CD14-positive monocyte (primary cell): ENCODE measurements at regions not wholly inside any gene's neighbourhood (a gene's known extent, or its start where the extent isn't known, plus 50 kb on each side); places are given as distances from the start of the nearest gene placed in this dataset.

Experiments used
- DNase-seq, 3 donors: peaks; one replicate each; pipeline ENCODE4 v3.0.0-alpha.2; 2011 to 2022
- H2AFZ ChIP-seq: 2 replicates; pipeline ENCODE4 v1.6.0; 2012; ENCODE audit warnings: mild to moderate bottlenecking, low read depth, low read length, inconsistent platforms; ENCODE audit not compliant: insufficient read depth, poor library complexity, severe bottlenecking
- H3K27ac ChIP-seq, 2 donors: 1 replicate in 1 of 2; 2 replicates in 1 of 2; pipeline ENCODE4 v1.5.1; 2012 to 2013; ENCODE audit warnings: low read length in 2 of 2, control low read depth in 1 of 2, inconsistent platforms in 1 of 2, low read depth in 1 of 2, mild to moderate bottlenecking in 1 of 2
- H3K27me3 ChIP-seq, 2 donors: one replicate each; pipeline versions ENCODE4 v1.6.0 to v1.6.1; 2011 to 2013; ENCODE audit warnings: low read length in 2 of 2; ENCODE audit not compliant: control insufficient read depth in 2 of 2, insufficient read depth in 2 of 2
- H3K36me3 ChIP-seq, 2 donors: replicated peaks in 1 of 2; 1 replicate in 1 of 2; 2 replicates in 1 of 2; pipeline versions ENCODE4 v1.5.1 to v1.6.1; 2012 to 2013; ENCODE audit warnings: low read length in 2 of 2, control low read depth in 1 of 2, inconsistent platforms in 1 of 2, mild to moderate bottlenecking in 1 of 2; ENCODE audit not compliant: insufficient read depth in 2 of 2, control insufficient read depth in 1 of 2
- H3K4me1 ChIP-seq, 2 donors: 1 replicate in 1 of 2; 2 replicates in 1 of 2; pipeline versions ENCODE4 v1.5.1 to v1.6.1; 2012 to 2013; ENCODE audit warnings: low read length in 2 of 2, control low read depth in 1 of 2, inconsistent platforms in 1 of 2, mild to moderate bottlenecking in 1 of 2, moderate library complexity in 1 of 2; ENCODE audit not compliant: insufficient read depth in 2 of 2, control insufficient read depth in 1 of 2
- H3K4me2 ChIP-seq: replicated peaks from 2 replicates; pipeline ENCODE3; 2012; ENCODE audit warnings: low read length, moderate library complexity, mild to moderate bottlenecking; ENCODE audit not compliant: poor library complexity, severe bottlenecking; ENCODE audit errors: extremely low read depth
- H3K4me3 ChIP-seq, 3 experiments: fragments of 200-600 bp in 1 of 3; sonication (generic) in 1 of 3; replicated peaks in 1 of 3; 1 replicate in 2 of 3; 2 replicates in 1 of 3; pipeline ENCODE4 v1.5.1; 2011 to 2013; ENCODE audit warnings: low read length in 3 of 3, mild to moderate bottlenecking in 3 of 3, control low read depth in 2 of 3, low read depth in 2 of 3, inconsistent platforms in 1 of 3, moderate library complexity in 1 of 3
- H3K79me2 ChIP-seq: 2 replicates; pipeline ENCODE4 v1.6.0; 2012; ENCODE audit warnings: mild to moderate bottlenecking, control low read depth, inconsistent platforms, low read length, moderate library complexity; ENCODE audit not compliant: insufficient read depth
- H3K9ac ChIP-seq: 2 replicates; pipeline ENCODE4 v1.6.0; 2017; ENCODE audit warnings: low read length, mild to moderate bottlenecking; ENCODE audit not compliant: insufficient read depth, poor library complexity, severe bottlenecking
- H3K9me3 ChIP-seq, 2 donors: replicated peaks in 1 of 2; 1 replicate in 1 of 2; 2 replicates in 1 of 2; pipeline versions ENCODE4 v1.5.1 to v1.6.1; 2012 to 2013; ENCODE audit warnings: low read length in 2 of 2, control low read depth in 1 of 2; ENCODE audit not compliant: control insufficient read depth in 1 of 2, insufficient read depth in 1 of 2
- H4K20me1 ChIP-seq: 2 replicates; pipeline ENCODE4 v1.6.0; 2012; ENCODE audit warnings: mild to moderate bottlenecking, low read length, control low read depth, moderate library complexity; ENCODE audit not compliant: insufficient read depth
- H3K27ac Mint-ChIP-seq, 7 donors: one replicate each; pipeline ENCODE4 v1.8.0; 2020; ENCODE audit warnings: mild to moderate bottlenecking in 7 of 7, mixed read lengths in 7 of 7, moderate library complexity in 6 of 7, inconsistent platforms in 2 of 7
- H3K27me3 Mint-ChIP-seq, 3 donors: one replicate each; pipeline ENCODE4 v1.8.0; 2021 to 2022; ENCODE audit warnings: low read depth in 3 of 3, mild to moderate bottlenecking in 3 of 3, mixed read lengths in 3 of 3, moderate library complexity in 3 of 3, inconsistent platforms in 1 of 3
- H3K36me3 Mint-ChIP-seq, 2 donors: one replicate each; pipeline ENCODE4 v1.8.0; 2020; ENCODE audit warnings: mixed read lengths in 2 of 2, inconsistent platforms in 1 of 2, mild to moderate bottlenecking in 1 of 2
- H3K4me1 Mint-ChIP-seq: one replicate; pipeline ENCODE4 v1.8.0; 2020; ENCODE audit warnings: mild to moderate bottlenecking, mixed read lengths
- H3K4me3 Mint-ChIP-seq, 2 donors: one replicate each; pipeline ENCODE4 v1.8.0; 2020; ENCODE audit warnings: mild to moderate bottlenecking in 2 of 2, mixed read lengths in 2 of 2, moderate library complexity in 1 of 2
- H3K9me3 Mint-ChIP-seq, 7 donors: one replicate each; pipeline ENCODE4 v1.8.0; 2020 to 2022; ENCODE audit warnings: mixed read lengths in 7 of 7, mild to moderate bottlenecking in 6 of 7, moderate library complexity in 6 of 7, inconsistent platforms in 2 of 7
- CTCF ChIP-seq: fragments of 200-600 bp; IDR thresholded peaks from one replicate; pipeline ENCODE4 v1.8.0; 2022; ENCODE audit warnings: antibody characterized with exemption, mild to moderate bottlenecking
- WGBS: methylation state at CpG from one replicate; pipeline ENCODE4 v1.1.5; 2013; ENCODE audit warnings: missing lambda C conversion rate; ENCODE audit not compliant: insufficient coverage; 5-methylcytosine and 5-hydroxymethylcytosine counted together
- intact Hi-C, 2 donors: fragments of 100-400 bp; cut with micrococcal nuclease; formaldehyde crosslinking; loops; one replicate each; pipeline versions ENCODE4 v1.15.0 to v1.15.1; 2023

- intact Hi-C loops, result no loop called here
- Mint-ChIP-seq H3K27ac (peak overlapping the region in 6 of 7 donors; percentile 34 to 82 (median 76)), H3K9me3 (no peaks in the 10 kb centered on the region), H3K4me3 (no peak overlapping the region), H3K27me3 (peaks cover 0 to 2% (median 0%) of the 10 kb centered on the region in 3 donors), H3K36me3 (no peaks in the 10 kb centered on the region), H3K4me1 (peaks cover 40% of the 10 kb centered on the region)
- peak overlapping the region in 1 of 3 experiments; percentile 13 for H3K4me3 ChIP-seq
- DNase-seq, result peak in 2 of 3 donors; percentile 9 to 13
- H3K4me1 ChIP-seq, result peaks cover 34 to 38% of the 10 kb centered on the region in 2 donors
- H3K27ac ChIP-seq, result peak overlapping the region in 1 of 2 donors; percentile 41
- no peak overlapping the region for H3K9ac ChIP-seq
- no peak overlapping the region for H2AFZ ChIP-seq
- H3K4me2 ChIP-seq, result peak overlapping the region; percentile 23
- no peaks in the 10 kb centered on the region for H4K20me1 ChIP-seq
- H3K9me3 ChIP-seq, result no peaks in the 10 kb centered on the region
- no peaks in the 10 kb centered on the region for H3K79me2 ChIP-seq
- H3K36me3 ChIP-seq, result no peaks in the 10 kb centered on the region
- no peaks in the 10 kb centered on the region for H3K27me3 ChIP-seq
- TF ChIP-seq CTCF, result no peak
Measured at GRCh38 chr5:171634511-171634910, 151.1 kb upstream of the SMIM23 start.

DNA sequence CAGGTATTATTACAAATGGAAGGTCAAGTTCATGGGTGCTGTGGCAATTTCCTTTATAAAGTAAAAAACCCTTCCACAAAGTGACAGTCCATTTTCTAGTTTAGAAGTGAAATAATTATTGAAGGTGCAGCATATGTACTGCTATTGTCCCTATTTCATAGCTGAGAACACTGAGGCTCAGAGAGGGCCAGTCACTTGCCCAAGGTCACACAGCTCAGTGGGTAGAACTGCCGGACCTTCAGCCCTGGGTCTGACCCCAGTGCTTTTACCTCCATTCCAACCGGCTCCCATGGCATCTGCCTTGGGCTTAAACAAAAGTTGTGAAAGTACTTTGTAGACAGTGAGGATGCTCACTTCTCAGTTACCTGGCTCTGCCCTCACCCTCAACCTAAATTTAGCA lies 150.6 kb upstream of the SMIM23 start:
- H3K27me3 ChIP-seq, result no peaks in the 10 kb centered on the region
- no peaks in the 10 kb centered on the region for H3K36me3 ChIP-seq
- TF ChIP-seq CTCF, result no peak
- H4K20me1 ChIP-seq, result no peaks in the 10 kb centered on the region
- no CpG with 5 or more reads among the region's 2 CpGs for WGBS
- no peaks in the 10 kb centered on the region for H3K79me2 ChIP-seq
- peak overlapping the region; percentile 7 for H2AFZ ChIP-seq
- Mint-ChIP-seq H3K4me3 (no peak overlapping the region), H3K4me1 (peaks cover 35% of the 10 kb centered on the region), H3K27me3 (peaks cover 0 to 2% (median 0%) of the 10 kb centered on the region in 3 donors), H3K27ac (peak overlapping the region in 1 of 7 donors; percentile 26), H3K36me3 (no peaks in the 10 kb centered on the region), H3K9me3 (no peaks in the 10 kb centered on the region)
- no peaks in the 10 kb centered on the region for H3K9me3 ChIP-seq
- DNase-seq, result no peak
- no peak overlapping the region for H3K4me2 ChIP-seq
- intact Hi-C loops, result no loop called here
- H3K4me3 ChIP-seq, result no peak overlapping the region
- H3K4me1 ChIP-seq, result peaks cover 29 to 33% of the 10 kb centered on the region in 2 donors
- no peak overlapping the region for H3K9ac ChIP-seq
- peak overlapping the region in 1 of 2 donors; percentile 41 for H3K27ac ChIP-seq
